ENCODE measurements at regions not wholly inside any gene's neighbourhood (a gene's known extent, or its start where the extent isn't known, plus 50 kb on each side); places are given as distances from the start of the nearest gene placed in this dataset.

DNA sequence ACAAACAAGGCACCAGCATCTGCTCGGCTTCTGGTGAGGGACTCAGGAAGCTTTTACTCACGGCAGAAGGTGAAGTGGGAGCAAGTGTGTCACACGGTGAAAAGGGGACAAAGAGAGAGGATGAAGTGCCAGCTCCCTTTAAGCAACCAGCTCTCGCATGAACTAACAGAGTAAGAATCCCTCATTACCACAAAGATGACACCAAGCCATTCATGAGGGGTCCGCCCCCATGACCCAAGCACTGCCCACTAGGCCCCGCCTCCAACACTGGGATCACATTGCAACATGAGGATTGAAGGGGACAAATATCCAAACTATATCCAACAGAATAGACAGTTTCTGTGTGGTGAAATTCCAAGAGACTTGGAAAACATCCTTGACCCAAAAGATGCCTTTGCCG is 198.2 kb upstream of the POU2AF2 start:
- TF ChIP-seq, protein P1, sequence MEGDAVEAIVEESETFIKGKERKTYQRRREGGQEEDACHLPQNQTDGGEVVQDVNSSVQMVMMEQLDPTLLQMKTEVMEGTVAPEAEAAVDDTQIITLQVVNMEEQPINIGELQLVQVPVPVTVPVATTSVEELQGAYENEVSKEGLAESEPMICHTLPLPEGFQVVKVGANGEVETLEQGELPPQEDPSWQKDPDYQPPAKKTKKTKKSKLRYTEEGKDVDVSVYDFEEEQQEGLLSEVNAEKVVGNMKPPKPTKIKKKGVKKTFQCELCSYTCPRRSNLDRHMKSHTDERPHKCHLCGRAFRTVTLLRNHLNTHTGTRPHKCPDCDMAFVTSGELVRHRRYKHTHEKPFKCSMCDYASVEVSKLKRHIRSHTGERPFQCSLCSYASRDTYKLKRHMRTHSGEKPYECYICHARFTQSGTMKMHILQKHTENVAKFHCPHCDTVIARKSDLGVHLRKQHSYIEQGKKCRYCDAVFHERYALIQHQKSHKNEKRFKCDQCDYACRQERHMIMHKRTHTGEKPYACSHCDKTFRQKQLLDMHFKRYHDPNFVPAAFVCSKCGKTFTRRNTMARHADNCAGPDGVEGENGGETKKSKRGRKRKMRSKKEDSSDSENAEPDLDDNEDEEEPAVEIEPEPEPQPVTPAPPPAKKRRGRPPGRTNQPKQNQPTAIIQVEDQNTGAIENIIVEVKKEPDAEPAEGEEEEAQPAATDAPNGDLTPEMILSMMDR (IDR thresholded peaks at IDR 0.05), result no peak
- TF ChIP-seq POLR2A (IDR thresholded peaks at IDR 0.05), result no peak
